KMS-11 (cell line): ENCODE measurements at regions not wholly inside any gene's neighbourhood (a gene's known extent, or its start where the extent isn't known, plus 50 kb on each side); places are given as distances from the start of the nearest gene placed in this dataset.

Experiments used
- H2AFZ ChIP-seq: fragments of 200-600 bp; sonication (generic); 2 replicates; pipeline ENCODE4 v1.6.1; 2016; ENCODE audit warnings: antibody characterized with exemption, mixed run types, low read depth
- H3K27ac ChIP-seq: fragments of 200-600 bp; sonication (generic); 2 replicates; pipeline ENCODE4 v1.6.1; 2016; ENCODE audit warnings: mild to moderate bottlenecking, mixed run types
- H3K27me3 ChIP-seq: fragments of 200-600 bp; sonication (generic); 2 replicates; pipeline ENCODE4 v1.6.1; 2017; ENCODE audit warnings: mild to moderate bottlenecking, low read depth, mixed run types, moderate library complexity; ENCODE audit not compliant: insufficient read depth
- H3K36me3 ChIP-seq: fragments of 200-600 bp; sonication (generic); 2 replicates; pipeline ENCODE4 v1.6.1; 2017; ENCODE audit warnings: mild to moderate bottlenecking, mixed run types; ENCODE audit not compliant: insufficient read depth
- H3K4me1 ChIP-seq: fragments of 200-600 bp; sonication (generic); 2 replicates; pipeline ENCODE4 v1.6.1; 2016; ENCODE audit warnings: mild to moderate bottlenecking, low read depth, mixed run types; ENCODE audit not compliant: poor library complexity, severe bottlenecking
- H3K4me2 ChIP-seq: fragments of 200-600 bp; sonication (generic); 2 replicates; pipeline ENCODE4 v1.7.0; 2016; ENCODE audit warnings: mild to moderate bottlenecking, mixed run types
- H3K4me3 ChIP-seq: fragments of 200-600 bp; sonication (generic); IDR thresholded peaks from 2 replicates; pipeline ENCODE4 v1.6.1; 2017; ENCODE audit warnings: low read depth, low read length, mixed read lengths; ENCODE audit not compliant: insufficient read depth
- H3K79me2 ChIP-seq: fragments of 200-600 bp; sonication (generic); 2 replicates; pipeline ENCODE4 v1.6.1; 2016; ENCODE audit warnings: low read depth, mixed run types; ENCODE audit not compliant: insufficient read depth
- H3K9ac ChIP-seq: fragments of 200-600 bp; sonication (generic); 2 replicates; pipeline ENCODE4 v1.6.1; 2016; ENCODE audit warnings: mild to moderate bottlenecking, mixed run types
- H4K20me1 ChIP-seq: fragments of 200-600 bp; sonication (generic); 2 replicates; pipeline ENCODE4 v1.6.1; 2016; ENCODE audit warnings: mild to moderate bottlenecking, mixed run types; ENCODE audit not compliant: insufficient read depth
- CTCF ChIP-seq: fragments of 200-600 bp; sonication (generic); conservative IDR thresholded peaks from 2 replicates; pipeline ENCODE4 v1.6.1; 2017; ENCODE audit warnings: low read depth, mild to moderate bottlenecking, antibody characterized with exemption, low read length, moderate library complexity, mixed read lengths

- no peak overlapping the region for H2AFZ ChIP-seq
- no peaks in the 10 kb centered on the region for H3K79me2 ChIP-seq
- H3K4me2 ChIP-seq, result no peak overlapping the region
- H3K36me3 ChIP-seq, result no peaks in the 10 kb centered on the region
- no peaks in the 10 kb centered on the region for H3K4me1 ChIP-seq
- no peaks in the 10 kb centered on the region for H4K20me1 ChIP-seq
- H3K9ac ChIP-seq, result no peak overlapping the region
- H3K27me3 ChIP-seq, result no peaks in the 10 kb centered on the region
- no peak overlapping the region for H3K4me3 ChIP-seq
- H3K27ac ChIP-seq, result no peak overlapping the region
- no peak for TF ChIP-seq CTCF
These were observed 260.3 kb downstream of the TRIM36 start for GRCh38 chr5:114909424-114909823.

- Histone ChIP-seq H3K27me3 (no peaks in the 10 kb centered on the region), H2AFZ (no peak overlapping the region), H3K4me1 (no peaks in the 10 kb centered on the region), H3K4me3 (no peak overlapping the region), H3K36me3 (no peaks in the 10 kb centered on the region), H3K27ac (no peak overlapping the region), H4K20me1 (no peaks in the 10 kb centered on the region), H3K79me2 (no peaks in the 10 kb centered on the region), H3K4me2 (no peak overlapping the region), H3K9ac (no peak overlapping the region)
- no peak for TF ChIP-seq CTCF
These were observed 265.9 kb downstream of the TRIM36 start for GRCh38 chr5:114903767-114904166.

- Histone ChIP-seq H3K4me2 (no peak overlapping the region), H3K79me2 (no peaks in the 10 kb centered on the region), H2AFZ (no peak overlapping the region), H3K27me3 (no peaks in the 10 kb centered on the region), H3K4me3 (no peak overlapping the region), H3K27ac (no peak overlapping the region), H3K36me3 (no peaks in the 10 kb centered on the region), H3K4me1 (no peaks in the 10 kb centered on the region), H3K9ac (no peak overlapping the region), H4K20me1 (no peaks in the 10 kb centered on the region)
- TF ChIP-seq CTCF, result no peak
These were observed 271.1 kb downstream of the TRIM36 start for GRCh38 chr5:114898602-114899001.

- H2AFZ ChIP-seq, result no peak overlapping the region
- no peaks in the 10 kb centered on the region for H3K79me2 ChIP-seq
- H3K27ac ChIP-seq, result no peak overlapping the region
- H3K9ac ChIP-seq, result no peak overlapping the region
- H3K4me2 ChIP-seq, result no peak overlapping the region
- no peaks in the 10 kb centered on the region for H3K36me3 ChIP-seq
- H3K27me3 ChIP-seq, result no peaks in the 10 kb centered on the region
- no peaks in the 10 kb centered on the region for H4K20me1 ChIP-seq
- no peaks in the 10 kb centered on the region for H3K4me1 ChIP-seq
- no peak for TF ChIP-seq CTCF
- no peak overlapping the region for H3K4me3 ChIP-seq
These were observed 286.0 kb downstream of the TRIM36 start for GRCh38 chr5:114883675-114884074.

- Histone ChIP-seq H3K79me2 (no peaks in the 10 kb centered on the region), H2AFZ (no peak overlapping the region), H3K4me3 (no peak overlapping the region), H3K27me3 (no peaks in the 10 kb centered on the region), H3K4me2 (no peak overlapping the region), H3K36me3 (no peaks in the 10 kb centered on the region), H3K4me1 (no peaks in the 10 kb centered on the region), H3K9ac (no peak overlapping the region), H3K27ac (no peak overlapping the region), H4K20me1 (no peaks in the 10 kb centered on the region)
- no peak for TF ChIP-seq CTCF
These were observed 310.3 kb downstream of the TRIM36 start for GRCh38 chr5:114859438-114859735.
